ENCODE measurements at regions not wholly inside any gene's neighbourhood (a gene's known extent, or its start where the extent isn't known, plus 50 kb on each side); places are given as distances from the start of the nearest gene placed in this dataset.

- TF ChIP-seq MAZ (IDR thresholded peaks at IDR 0.05; ENCODE audit: borderline replicate concordance, low read depth, low read length) (no peak), RNF2 (IDR thresholded peaks at IDR 0.05; ENCODE audit: borderline replicate concordance, low read depth) (no peak), EP300 (IDR thresholded peaks at IDR 0.05) (no peak), REST (IDR thresholded peaks at IDR 0.05) (no peak), USF2 (IDR thresholded peaks at IDR 0.05) (no peak), POLR2A (IDR thresholded peaks at IDR 0.05; ENCODE audit: low read length) (no peak), BCL3 (IDR thresholded peaks at IDR 0.05) (no peak), MAFK (IDR thresholded peaks at IDR 0.05; ENCODE audit: partially characterized antibody) (no peak), JUNB (IDR thresholded peaks at IDR 0.05) (no peak)
Observed at GRCh38 chr12:4133029-4133428, 140.5 kb upstream of the CCND2 start.
